Spleen (tissue), 11 donors: ENCODE measurements at regions not wholly inside any gene's neighbourhood (a gene's known extent, or its start where the extent isn't known, plus 50 kb on each side); places are given as distances from the start of the nearest gene placed in this dataset.

Experiments
- DNase-seq: peaks from one replicate; pipeline ENCODE4 v3.0.0-alpha.2; 2020
- H3K27ac ChIP-seq, 8 donors: fragments of 200-600 bp; sonication (generic) in 7 of 8; 1 replicate in 4 of 8; 2 replicates in 4 of 8; pipeline versions ENCODE4 v1.5.0 to v1.8.0; 2016 to 2021; ENCODE audit warnings: inconsistent platforms in 4 of 8, mild to moderate bottlenecking in 4 of 8, moderate library complexity in 1 of 8
- H3K27me3 ChIP-seq, 7 donors: fragments of 200-600 bp; sonication (generic) in 6 of 7; replicated peaks in 1 of 7; 1 replicate in 4 of 7; 2 replicates in 3 of 7; pipeline versions ENCODE4 v1.5.0 to v1.8.0; 2016 to 2021; ENCODE audit warnings: inconsistent platforms in 3 of 7, mild to moderate bottlenecking in 1 of 7
- H3K36me3 ChIP-seq, 6 donors: fragments of 200-600 bp; sonication (generic) in 5 of 6; 1 replicate in 4 of 6; 2 replicates in 2 of 6; pipeline versions ENCODE4 v1.5.0 to v1.8.0; 2016 to 2021; ENCODE audit warnings: inconsistent platforms in 2 of 6
- H3K4me1 ChIP-seq, 6 donors: fragments of 200-600 bp; sonication (generic) in 5 of 6; 1 replicate in 3 of 6; 2 replicates in 3 of 6; pipeline versions ENCODE4 v1.5.0 to v1.8.0; 2016 to 2021; ENCODE audit warnings: inconsistent platforms in 3 of 6
- H3K4me3 ChIP-seq, 8 donors: fragments of 200-600 bp; sonication (generic) in 7 of 8; 1 replicate in 4 of 8; 2 replicates in 4 of 8; pipeline versions ENCODE4 v1.5.0 to v1.8.0; 2016 to 2021; ENCODE audit warnings: inconsistent platforms in 4 of 8, mild to moderate bottlenecking in 4 of 8, moderate library complexity in 2 of 8
- H3K9me3 ChIP-seq, 8 donors: fragments of 200-600 bp; sonication (generic) in 7 of 8; 1 replicate in 4 of 8; 2 replicates in 4 of 8; pipeline versions ENCODE4 v1.5.0 to v1.8.0; 2016 to 2021; ENCODE audit warnings: inconsistent platforms in 4 of 8
- POLR2A ChIP-seq, 3 donors: fragments of 450-650 bp; IDR thresholded peaks; one replicate each; pipeline ENCODE4 v1.5.1; 2017; ENCODE audit warnings: antibody characterized with exemption in 3 of 3, mild to moderate bottlenecking in 1 of 3
- POLR2AphosphoS5 ChIP-seq, 3 donors: sonication (generic); formaldehyde crosslinking; IDR thresholded peaks; one replicate each; pipeline ENCODE4 v1.5.1; 2017; ENCODE audit warnings: antibody characterized with exemption in 3 of 3
- WGBS, 5 donors: extraction: QIAGEN DNeasy Blood & Tissue Kit in 3 of 5; methylation state at CpG; one replicate each; pipeline versions ENCODE4 v1.1.5 to v1.1.7; 2013 to 2018; 5-methylcytosine and 5-hydroxymethylcytosine counted together
- intact Hi-C: fragments of 100-400 bp; cut with DNase I; formaldehyde crosslinking; loops from one replicate; pipeline ENCODE4 v1.15.0; 2023; ENCODE audit warnings: low total_unique reads
- small RNA-seq, 4 donors: library from RNA; depleted of rRNA; stranded (forward); fragments of <200 nt; gene quantifications; one replicate each; pipeline ENCODE3, GENCODE V24; 2016
- TF ChIP-seq, protein P1 (sequence below), 11 experiments: fragments of 200-600 bp in 7 of 11; fragments of 450-650 bp in 4 of 11; sonication (generic) in 4 of 11; IDR thresholded peaks in 8 of 11; conservative IDR thresholded peaks in 3 of 11; 1 replicate in 7 of 11; 2 replicates in 4 of 11; pipeline versions ENCODE4 v1.4.0 to v1.8.0; 2016 to 2021; ENCODE audit warnings: antibody characterized with exemption in 11 of 11, inconsistent platforms in 4 of 11, mild to moderate bottlenecking in 1 of 11
- donor health status: healthy with polysubstance abuse.
- donor health status: DM: no; HTN: no; CAD: no; lungs with moderate emphysema.
- donor health status: DM: no; HTN: no; CAD: no.
- donor health status: Bipolar disorder and iron deficiency.
- donor health status: healthy.
- donor health status: DM: no; HTN: no; CAD: no.
- donor health status: DM: yes; HTN: yes; CAD: no.

DNA sequence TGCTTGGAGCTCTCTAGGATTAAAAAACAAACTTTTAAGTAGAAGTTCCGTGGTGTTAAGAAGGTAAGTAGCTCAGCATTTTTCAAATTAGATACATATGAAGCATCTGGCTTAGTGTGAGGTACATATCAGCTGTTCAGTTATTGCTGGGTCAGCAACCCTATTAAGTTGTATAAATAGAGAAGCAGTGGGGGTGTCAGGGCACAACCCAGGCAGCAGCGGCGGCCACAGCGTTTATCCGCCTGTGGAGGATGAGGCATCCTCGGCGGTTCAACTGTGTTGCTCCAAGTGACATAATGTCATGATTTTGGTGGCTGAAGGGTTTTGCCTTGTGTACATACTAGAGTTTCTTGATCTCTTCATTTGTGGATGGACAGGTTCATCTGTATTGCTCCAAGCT, 54.6 kb upstream of the KIF5B start:
- TF ChIP-seq POLR2AphosphoS5 (IDR thresholded peaks at IDR 0.05) (no peak), POLR2A (IDR thresholded peaks at IDR 0.05) (no peak)
- TF ChIP-seq, protein P1, sequence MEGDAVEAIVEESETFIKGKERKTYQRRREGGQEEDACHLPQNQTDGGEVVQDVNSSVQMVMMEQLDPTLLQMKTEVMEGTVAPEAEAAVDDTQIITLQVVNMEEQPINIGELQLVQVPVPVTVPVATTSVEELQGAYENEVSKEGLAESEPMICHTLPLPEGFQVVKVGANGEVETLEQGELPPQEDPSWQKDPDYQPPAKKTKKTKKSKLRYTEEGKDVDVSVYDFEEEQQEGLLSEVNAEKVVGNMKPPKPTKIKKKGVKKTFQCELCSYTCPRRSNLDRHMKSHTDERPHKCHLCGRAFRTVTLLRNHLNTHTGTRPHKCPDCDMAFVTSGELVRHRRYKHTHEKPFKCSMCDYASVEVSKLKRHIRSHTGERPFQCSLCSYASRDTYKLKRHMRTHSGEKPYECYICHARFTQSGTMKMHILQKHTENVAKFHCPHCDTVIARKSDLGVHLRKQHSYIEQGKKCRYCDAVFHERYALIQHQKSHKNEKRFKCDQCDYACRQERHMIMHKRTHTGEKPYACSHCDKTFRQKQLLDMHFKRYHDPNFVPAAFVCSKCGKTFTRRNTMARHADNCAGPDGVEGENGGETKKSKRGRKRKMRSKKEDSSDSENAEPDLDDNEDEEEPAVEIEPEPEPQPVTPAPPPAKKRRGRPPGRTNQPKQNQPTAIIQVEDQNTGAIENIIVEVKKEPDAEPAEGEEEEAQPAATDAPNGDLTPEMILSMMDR (IDR thresholded peaks at IDR 0.05 in 8 of 11, conservative IDR thresholded peaks at IDR 0.05 in 3 of 11): no peak
- Histone ChIP-seq H3K9me3 (peaks cover 0 to 7% (median 0%) of the 10 kb centered on the region in 8 donors), H3K27ac (no peak overlapping the region), H3K27me3 (no peaks in the 10 kb centered on the region), H3K36me3 (no peaks in the 10 kb centered on the region), H3K4me1 (no peaks in the 10 kb centered on the region), H3K4me3 (no peak overlapping the region)
- no peak for DNase-seq
- 87 to 96% (median 96%) methylated on average over 7 of the region's 7 CpGs for WGBS, 5 donors
- intact Hi-C loops: no loop called here

DNA sequence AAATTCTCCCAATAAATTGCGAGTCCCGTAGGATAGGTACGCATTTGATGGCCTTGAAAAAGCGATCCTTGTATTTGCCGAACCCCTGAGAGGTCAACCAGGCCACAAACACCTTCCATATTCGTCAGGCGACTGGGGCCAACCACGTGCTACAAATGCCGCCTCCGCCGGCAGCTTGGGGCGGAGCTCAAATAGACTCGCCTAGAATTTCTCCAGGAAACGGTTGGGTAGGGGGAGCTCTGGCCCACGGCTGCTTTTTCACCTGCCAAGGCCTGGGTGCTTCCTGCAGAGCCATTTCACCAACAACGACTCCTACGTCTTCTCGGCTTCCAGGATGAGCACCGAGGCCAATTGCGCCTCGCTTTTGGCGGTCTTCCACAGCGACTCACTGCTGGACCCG, 53.4 kb upstream of the KIF5B start:
- WGBS, 5 donors: 89 to 93% (median 91%) methylated on average over 24 of the region's 24 CpGs
- no peak for TF ChIP-seq POLR2A (IDR thresholded peaks at IDR 0.05)
- no peak for TF ChIP-seq POLR2AphosphoS5 (IDR thresholded peaks at IDR 0.05)
- TF ChIP-seq, protein P1 (IDR thresholded peaks at IDR 0.05 in 8 of 11, conservative IDR thresholded peaks at IDR 0.05 in 3 of 11): no peak
- Histone ChIP-seq H3K27ac (no peak overlapping the region), H3K4me3 (no peak overlapping the region), H3K36me3 (no peaks in the 10 kb centered on the region), H3K9me3 (peaks cover 0 to 7% (median 0%) of the 10 kb centered on the region in 8 donors), H3K27me3 (no peaks in the 10 kb centered on the region), H3K4me1 (no peaks in the 10 kb centered on the region)
- intact Hi-C loops: no loop called here
- no peak for DNase-seq

Small RNA genes lying in the stretch of these regions (small RNA-seq; reads per million reads assigned to genes)
- 0 reads per million in 4 donors for gene AL161932.1
- gene RNU7-22P: 0 reads per million in 4 donors
